ENCODE measurements at regions not wholly inside any gene's neighbourhood (a gene's known extent, or its start where the extent isn't known, plus 50 kb on each side); places are given as distances from the start of the nearest gene placed in this dataset.
"Not testable (repeated sequence)": the region's sequence is repeated elsewhere in the genome, so short reads cannot be mapped to it uniquely, and the experiment has no call there.

GRCh38 chr11:82529936-82530335, 203.7 kb downstream of the FAM181B start:
- Histone ChIP-seq H3K4me3 (ENCODE audit: low read length) (no peak overlapping the region), H3K36me3 (ENCODE audit: control insufficient read depth, low read depth, low read length) (no peaks in the 10 kb centered on the region), H3K9me3 (ENCODE audit: control insufficient read depth, low read depth, low read length) (no peaks in the 10 kb centered on the region), H3K9ac (ENCODE audit: low read length) (no peak overlapping the region), H3K27ac (ENCODE audit: low read length) (no peak overlapping the region), H3K4me1 (ENCODE audit: control insufficient read depth, low read depth, low read length) (peaks cover 4% of the 10 kb centered on the region), H3K27me3 (ENCODE audit: control insufficient read depth, insufficient read depth, low read length) (no peaks in the 10 kb centered on the region)

- H3K9me3 ChIP-seq (ENCODE audit: control insufficient read depth, low read depth, low read length) = no peaks in the 10 kb centered on the region
- no peaks in the 10 kb centered on the region for H3K36me3 ChIP-seq (ENCODE audit: control insufficient read depth, low read depth, low read length)
- H3K4me1 ChIP-seq (ENCODE audit: control insufficient read depth, low read depth, low read length) = no peaks in the 10 kb centered on the region
- no peaks in the 10 kb centered on the region for H3K27me3 ChIP-seq (ENCODE audit: control insufficient read depth, insufficient read depth, low read length)
- no peak overlapping the region for H3K9ac ChIP-seq (ENCODE audit: low read length)
- H3K4me3 ChIP-seq (ENCODE audit: low read length) = no peak overlapping the region
- no peak overlapping the region for H3K27ac ChIP-seq (ENCODE audit: low read length)
Measured at GRCh38 chr11:82527081-82527584, 206.5 kb downstream of the FAM181B start.

- no peak overlapping the region for H3K9ac ChIP-seq (ENCODE audit: low read length)
- H3K9me3 ChIP-seq (ENCODE audit: control insufficient read depth, low read depth, low read length) = no peaks in the 10 kb centered on the region
- H3K4me1 ChIP-seq (ENCODE audit: control insufficient read depth, low read depth, low read length) = no peaks in the 10 kb centered on the region
- H3K36me3 ChIP-seq (ENCODE audit: control insufficient read depth, low read depth, low read length) = no peaks in the 10 kb centered on the region
- H3K27ac ChIP-seq (ENCODE audit: low read length) = no peak overlapping the region
- no peaks in the 10 kb centered on the region for H3K27me3 ChIP-seq (ENCODE audit: control insufficient read depth, insufficient read depth, low read length)
- no peak overlapping the region for H3K4me3 ChIP-seq (ENCODE audit: low read length)
Measured at GRCh38 chr11:82523141-82523540, 210.5 kb downstream of the FAM181B start.

GRCh38 chr11:82521427-82521826, 212.2 kb downstream of the FAM181B start:
- no peaks in the 10 kb centered on the region for H3K9me3 ChIP-seq (ENCODE audit: control insufficient read depth, low read depth, low read length)
- no peak overlapping the region for H3K4me3 ChIP-seq (ENCODE audit: low read length)
- H3K27me3 ChIP-seq (ENCODE audit: control insufficient read depth, insufficient read depth, low read length) = no peaks in the 10 kb centered on the region
- H3K4me1 ChIP-seq (ENCODE audit: control insufficient read depth, low read depth, low read length) = no peaks in the 10 kb centered on the region
- no peak overlapping the region for H3K27ac ChIP-seq (ENCODE audit: low read length)
- H3K36me3 ChIP-seq (ENCODE audit: control insufficient read depth, low read depth, low read length) = no peaks in the 10 kb centered on the region
- no peak overlapping the region for H3K9ac ChIP-seq (ENCODE audit: low read length)

GRCh38 chr11:82507288-82507687, 226.4 kb downstream of the FAM181B start:
- H3K9ac ChIP-seq (ENCODE audit: low read length) = no peak overlapping the region

GRCh38 chr11:82505379-82505778, 228.3 kb downstream of the FAM181B start:
- Histone ChIP-seq H3K9ac (ENCODE audit: low read length) (no peak overlapping the region), H3K27ac (ENCODE audit: low read length) (no peak overlapping the region), H3K9me3 (ENCODE audit: control insufficient read depth, low read depth, low read length) (no peaks in the 10 kb centered on the region), H3K36me3 (ENCODE audit: control insufficient read depth, low read depth, low read length) (no peaks in the 10 kb centered on the region), H3K4me1 (ENCODE audit: control insufficient read depth, low read depth, low read length) (peaks cover 4% of the 10 kb centered on the region), H3K27me3 (ENCODE audit: control insufficient read depth, insufficient read depth, low read length) (no peaks in the 10 kb centered on the region), H3K4me3 (ENCODE audit: low read length) (no peak overlapping the region)

More at GRCh38 chr11:82507288-82507687, 226.4 kb downstream of the FAM181B start:
- H3K4me3 ChIP-seq (ENCODE audit: low read length) = no peak overlapping the region
- H3K4me1 ChIP-seq (ENCODE audit: control insufficient read depth, low read depth, low read length) = peaks cover 4% of the 10 kb centered on the region
- H3K27ac ChIP-seq (ENCODE audit: low read length) = no peak overlapping the region
- no peaks in the 10 kb centered on the region for H3K27me3 ChIP-seq (ENCODE audit: control insufficient read depth, insufficient read depth, low read length)
- H3K36me3 ChIP-seq (ENCODE audit: control insufficient read depth, low read depth, low read length) = no peaks in the 10 kb centered on the region
- no peaks in the 10 kb centered on the region for H3K9me3 ChIP-seq (ENCODE audit: control insufficient read depth, low read depth, low read length)

- H3K36me3 ChIP-seq (ENCODE audit: control insufficient read depth, low read depth, low read length); H3K27me3 ChIP-seq (ENCODE audit: control insufficient read depth, insufficient read depth, low read length); H3K4me1 ChIP-seq (ENCODE audit: control insufficient read depth, low read depth, low read length); H3K9ac ChIP-seq (ENCODE audit: low read length); H3K9me3 ChIP-seq (ENCODE audit: control insufficient read depth, low read depth, low read length); H3K4me3 ChIP-seq (ENCODE audit: low read length); H3K27ac ChIP-seq (ENCODE audit: low read length): not testable (repeated sequence)
Measured at GRCh38 chr11:82501174-82501573, 232.5 kb downstream of the FAM181B start.

GRCh38 chr11:82494988-82495432, 238.7 kb downstream of the FAM181B start:
- H3K36me3 ChIP-seq (ENCODE audit: control insufficient read depth, low read depth, low read length) = no peaks in the 10 kb centered on the region
- H3K4me1 ChIP-seq (ENCODE audit: control insufficient read depth, low read depth, low read length) = no peaks in the 10 kb centered on the region
- H3K9ac ChIP-seq (ENCODE audit: low read length) = no peak overlapping the region
- H3K9me3 ChIP-seq (ENCODE audit: control insufficient read depth, low read depth, low read length) = no peaks in the 10 kb centered on the region
- H3K4me3 ChIP-seq (ENCODE audit: low read length) = no peak overlapping the region
- no peaks in the 10 kb centered on the region for H3K27me3 ChIP-seq (ENCODE audit: control insufficient read depth, insufficient read depth, low read length)
- no peak overlapping the region for H3K27ac ChIP-seq (ENCODE audit: low read length)

- Histone ChIP-seq H3K27ac (ENCODE audit: low read length) (no peak overlapping the region), H3K27me3 (ENCODE audit: control insufficient read depth, insufficient read depth, low read length) (no peaks in the 10 kb centered on the region), H3K36me3 (ENCODE audit: control insufficient read depth, low read depth, low read length) (no peaks in the 10 kb centered on the region), H3K9me3 (ENCODE audit: control insufficient read depth, low read depth, low read length) (no peaks in the 10 kb centered on the region), H3K9ac (ENCODE audit: low read length) (no peak overlapping the region), H3K4me1 (ENCODE audit: control insufficient read depth, low read depth, low read length) (no peaks in the 10 kb centered on the region), H3K4me3 (ENCODE audit: low read length) (no peak overlapping the region)
Measured at GRCh38 chr11:82474876-82475275, 258.8 kb downstream of the FAM181B start.

GRCh38 chr11:82465481-82465880, 268.2 kb downstream of the FAM181B start:
- no peaks in the 10 kb centered on the region for H3K27me3 ChIP-seq (ENCODE audit: control insufficient read depth, insufficient read depth, low read length)
- H3K9ac ChIP-seq (ENCODE audit: low read length) = no peak overlapping the region
- H3K4me1 ChIP-seq (ENCODE audit: control insufficient read depth, low read depth, low read length) = no peaks in the 10 kb centered on the region
- H3K36me3 ChIP-seq (ENCODE audit: control insufficient read depth, low read depth, low read length) = no peaks in the 10 kb centered on the region
- no peaks in the 10 kb centered on the region for H3K9me3 ChIP-seq (ENCODE audit: control insufficient read depth, low read depth, low read length)
- H3K27ac ChIP-seq (ENCODE audit: low read length) = no peak overlapping the region
- no peak overlapping the region for H3K4me3 ChIP-seq (ENCODE audit: low read length)

- Histone ChIP-seq H3K27me3 (ENCODE audit: control insufficient read depth, insufficient read depth, low read length) (no peaks in the 10 kb centered on the region), H3K9ac (ENCODE audit: low read length) (no peak overlapping the region), H3K4me3 (ENCODE audit: low read length) (no peak overlapping the region), H3K9me3 (ENCODE audit: control insufficient read depth, low read depth, low read length) (no peaks in the 10 kb centered on the region), H3K36me3 (ENCODE audit: control insufficient read depth, low read depth, low read length) (no peaks in the 10 kb centered on the region), H3K27ac (ENCODE audit: low read length) (no peak overlapping the region), H3K4me1 (ENCODE audit: control insufficient read depth, low read depth, low read length) (no peaks in the 10 kb centered on the region)
Measured at GRCh38 chr11:82462608-82463242, 270.9 kb downstream of the FAM181B start.

- no peaks in the 10 kb centered on the region for H3K36me3 ChIP-seq (ENCODE audit: control insufficient read depth, low read depth, low read length)
- H3K27me3 ChIP-seq (ENCODE audit: control insufficient read depth, insufficient read depth, low read length) = no peaks in the 10 kb centered on the region
- H3K4me3 ChIP-seq (ENCODE audit: low read length) = no peak overlapping the region
- no peaks in the 10 kb centered on the region for H3K9me3 ChIP-seq (ENCODE audit: control insufficient read depth, low read depth, low read length)
- H3K9ac ChIP-seq (ENCODE audit: low read length) = no peak overlapping the region
- H3K27ac ChIP-seq (ENCODE audit: low read length) = no peak overlapping the region
- no peaks in the 10 kb centered on the region for H3K4me1 ChIP-seq (ENCODE audit: control insufficient read depth, low read depth, low read length)
Measured at GRCh38 chr11:82458761-82459160, 274.9 kb downstream of the FAM181B start.
